ENCODE measurements at regions not wholly inside any gene's neighbourhood (a gene's known extent, or its start where the extent isn't known, plus 50 kb on each side); places are given as distances from the start of the nearest gene placed in this dataset.
"Not testable (repeated sequence)": the region's sequence is repeated elsewhere in the genome, so short reads cannot be mapped to it uniquely, and the experiment has no call there.

- Histone ChIP-seq H3K27me3 (replicated peaks) (peaks cover 5% of the 10 kb centered on the region), H3K4me3 (ENCODE audit: low read depth, low read length) (no peak overlapping the region), H3K27ac (no peak overlapping the region), H3K36me3 (replicated peaks) (no peaks in the 10 kb centered on the region)
- no peak for DNase-seq
- TF ChIP-seq, protein P1, sequence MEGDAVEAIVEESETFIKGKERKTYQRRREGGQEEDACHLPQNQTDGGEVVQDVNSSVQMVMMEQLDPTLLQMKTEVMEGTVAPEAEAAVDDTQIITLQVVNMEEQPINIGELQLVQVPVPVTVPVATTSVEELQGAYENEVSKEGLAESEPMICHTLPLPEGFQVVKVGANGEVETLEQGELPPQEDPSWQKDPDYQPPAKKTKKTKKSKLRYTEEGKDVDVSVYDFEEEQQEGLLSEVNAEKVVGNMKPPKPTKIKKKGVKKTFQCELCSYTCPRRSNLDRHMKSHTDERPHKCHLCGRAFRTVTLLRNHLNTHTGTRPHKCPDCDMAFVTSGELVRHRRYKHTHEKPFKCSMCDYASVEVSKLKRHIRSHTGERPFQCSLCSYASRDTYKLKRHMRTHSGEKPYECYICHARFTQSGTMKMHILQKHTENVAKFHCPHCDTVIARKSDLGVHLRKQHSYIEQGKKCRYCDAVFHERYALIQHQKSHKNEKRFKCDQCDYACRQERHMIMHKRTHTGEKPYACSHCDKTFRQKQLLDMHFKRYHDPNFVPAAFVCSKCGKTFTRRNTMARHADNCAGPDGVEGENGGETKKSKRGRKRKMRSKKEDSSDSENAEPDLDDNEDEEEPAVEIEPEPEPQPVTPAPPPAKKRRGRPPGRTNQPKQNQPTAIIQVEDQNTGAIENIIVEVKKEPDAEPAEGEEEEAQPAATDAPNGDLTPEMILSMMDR (IDR thresholded peaks at IDR 0.05; ENCODE audit: low read depth, low read length, missing control alignments), result no peak
- in situ Hi-C loops (cut with HindIII; ENCODE audit: low pct_ligation_motif_present, low sequenced_read_pairs), result no loop called here
Observed at GRCh38 chr12:3418609-3419390, 72.2 kb upstream of the PRMT8 start.

- TF ChIP-seq, protein P1 (IDR thresholded peaks at IDR 0.05; ENCODE audit: low read depth, low read length, missing control alignments), result no peak
- no peak overlapping the region for H3K27ac ChIP-seq
- no peak overlapping the region for H3K4me3 ChIP-seq (ENCODE audit: low read depth, low read length)
- peaks cover 5% of the 10 kb centered on the region for H3K27me3 ChIP-seq (replicated peaks)
- in situ Hi-C loops (cut with HindIII; ENCODE audit: low pct_ligation_motif_present, low sequenced_read_pairs), result no loop called here
- H3K36me3 ChIP-seq (replicated peaks), result no peaks in the 10 kb centered on the region
- DNase-seq, result no peak
Observed at GRCh38 chr12:3419558-3419957, 71.4 kb upstream of the PRMT8 start.

GRCh38 chr12:3420693-3421092 lies 70.3 kb upstream of the PRMT8 start:
- in situ Hi-C loops (cut with HindIII; ENCODE audit: low pct_ligation_motif_present, low sequenced_read_pairs), result no loop called here
- TF ChIP-seq, protein P1 (IDR thresholded peaks at IDR 0.05; ENCODE audit: low read depth, low read length, missing control alignments), result no peak
- H3K27ac ChIP-seq, result no peak overlapping the region
- H3K36me3 ChIP-seq (replicated peaks), result no peaks in the 10 kb centered on the region
- H3K27me3 ChIP-seq (replicated peaks), result peaks cover 5% of the 10 kb centered on the region
- no peak overlapping the region for H3K4me3 ChIP-seq (ENCODE audit: low read depth, low read length)
- no peak for DNase-seq

DNA sequence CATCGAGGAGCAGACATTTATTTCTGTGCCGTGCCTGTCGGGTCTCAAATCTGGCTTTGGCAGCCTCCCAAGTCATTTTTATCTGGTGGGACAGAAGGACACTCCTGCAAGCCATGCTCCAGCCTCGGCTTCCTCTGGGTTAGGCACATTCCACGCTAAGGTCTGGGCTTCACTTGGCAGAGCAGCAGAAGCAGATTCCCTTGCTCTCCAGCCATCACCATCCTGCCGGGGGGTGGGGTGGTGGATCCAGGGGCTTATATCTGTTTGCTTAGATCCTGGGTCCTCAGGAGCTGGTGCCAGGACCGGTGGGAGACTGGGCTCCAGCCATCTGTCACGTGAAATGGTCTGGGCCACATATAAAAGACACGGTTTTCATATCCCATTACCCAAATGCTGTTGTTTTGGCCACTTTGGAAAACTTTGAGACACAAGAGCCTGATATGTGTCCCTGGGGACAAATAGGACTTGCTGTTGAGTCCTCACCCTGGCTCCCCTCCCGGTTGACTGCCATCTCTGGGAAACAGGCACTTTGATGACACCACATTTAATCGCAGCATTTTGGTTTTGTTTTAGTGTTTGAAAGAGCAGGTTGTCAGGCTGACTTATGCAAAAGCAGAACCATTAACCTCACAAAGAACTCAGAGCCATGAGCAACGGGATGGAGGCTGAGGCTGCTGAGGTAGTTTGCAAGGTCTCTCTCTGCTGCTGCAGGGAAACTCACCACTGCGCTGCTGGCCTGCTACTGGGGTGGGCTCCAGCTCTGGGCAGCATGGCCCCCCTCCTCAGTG lies 69.6 kb upstream of the PRMT8 start:
- in situ Hi-C loops (cut with HindIII; ENCODE audit: low pct_ligation_motif_present, low sequenced_read_pairs), result no loop called here
- DNase-seq, result no peak
- TF ChIP-seq, protein P1 (IDR thresholded peaks at IDR 0.05; ENCODE audit: low read depth, low read length, missing control alignments), result no peak
- Histone ChIP-seq H3K36me3 (replicated peaks) (no peaks in the 10 kb centered on the region), H3K4me3 (ENCODE audit: low read depth, low read length) (no peak overlapping the region), H3K27ac (no peak overlapping the region), H3K27me3 (replicated peaks) (peaks cover 5% of the 10 kb centered on the region)

DNA sequence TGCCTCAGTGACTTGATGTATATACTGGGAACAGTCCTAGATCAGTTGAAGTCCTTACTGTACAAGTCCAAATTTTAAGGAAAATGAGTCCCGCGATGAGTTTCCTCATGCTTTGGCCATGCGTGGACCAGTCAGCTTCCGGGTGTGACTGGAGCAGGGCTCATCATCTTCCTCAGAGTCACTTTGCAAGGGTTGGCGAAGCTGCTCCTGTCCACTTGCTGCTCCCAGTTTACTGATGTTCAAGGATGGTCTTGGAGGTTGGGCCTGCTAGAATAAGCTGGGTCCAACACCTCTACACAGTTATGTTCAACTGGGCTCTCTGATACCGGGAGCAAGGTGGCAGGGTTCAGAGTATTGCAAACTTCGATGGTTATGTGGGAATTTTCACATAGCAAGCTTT lies 66.2 kb upstream of the PRMT8 start:
- H3K4me3 ChIP-seq (ENCODE audit: low read depth, low read length); in situ Hi-C loops (cut with HindIII; ENCODE audit: low pct_ligation_motif_present, low sequenced_read_pairs); DNase-seq; H3K27ac ChIP-seq; H3K27me3 ChIP-seq (replicated peaks); H3K36me3 ChIP-seq (replicated peaks): not testable (repeated sequence)

GRCh38 chr12:3427956-3428355 lies 63.0 kb upstream of the PRMT8 start:
- in situ Hi-C loops (cut with HindIII; ENCODE audit: low pct_ligation_motif_present, low sequenced_read_pairs), result no loop called here
- Histone ChIP-seq H3K36me3 (replicated peaks) (no peaks in the 10 kb centered on the region), H3K4me3 (ENCODE audit: low read depth, low read length) (no peak overlapping the region), H3K27me3 (replicated peaks) (no peaks in the 10 kb centered on the region), H3K27ac (no peak overlapping the region)
- no peak for DNase-seq
- TF ChIP-seq, protein P1 (IDR thresholded peaks at IDR 0.05; ENCODE audit: low read depth, low read length, missing control alignments), result no peak
